OCI-LY1 (cell line): ENCODE measurements at regions not wholly inside any gene's neighbourhood (a gene's known extent, or its start where the extent isn't known, plus 50 kb on each side); places are given as distances from the start of the nearest gene placed in this dataset.
"Not testable (repeated sequence)": the region's sequence is repeated elsewhere in the genome, so short reads cannot be mapped to it uniquely, and the experiment has no call there.

Experiments used
- H2AFZ ChIP-seq: fragments of 200-600 bp; sonication (generic), shearing (Covaris generic); 2 replicates; pipeline ENCODE4 v1.6.0; 2014; ENCODE audit warnings: antibody characterized with exemption, mild to moderate bottlenecking, low read length
- H3F3A ChIP-seq: fragments of 200-600 bp; sonication (generic), shearing (Covaris generic); 2 replicates; pipeline ENCODE4 v1.6.0; 2014; ENCODE audit warnings: mild to moderate bottlenecking, antibody characterized with exemption, low read length, moderate library complexity; ENCODE audit not compliant: insufficient read depth
- H3K27ac ChIP-seq: fragments of 200-600 bp; sonication (generic); 2 replicates; pipeline ENCODE4 v1.5.1; 2014; ENCODE audit warnings: low read length, mixed run types, mild to moderate bottlenecking, low read depth; ENCODE audit not compliant: poor library complexity, severe bottlenecking
- H3K27me3 ChIP-seq: fragments of 200-600 bp; sonication (generic); 2 replicates; pipeline ENCODE4 v1.6.0; 2014; ENCODE audit warnings: antibody characterized with exemption, mild to moderate bottlenecking, low read length, moderate library complexity; ENCODE audit not compliant: insufficient read depth
- H3K36me3 ChIP-seq: fragments of 200-600 bp; sonication (generic); 2 replicates; pipeline ENCODE4 v1.6.1; 2014; ENCODE audit warnings: mild to moderate bottlenecking, antibody characterized with exemption, low read length, moderate library complexity, mixed read lengths; ENCODE audit not compliant: insufficient read depth
- H3K4me1 ChIP-seq: fragments of 200-600 bp; sonication (generic); 2 replicates; pipeline ENCODE4 v1.5.1; 2014; ENCODE audit warnings: mild to moderate bottlenecking, low read length, moderate library complexity; ENCODE audit not compliant: insufficient read depth, severe bottlenecking
- H3K4me2 ChIP-seq: fragments of 200-600 bp; sonication (generic), shearing (Covaris generic); 2 replicates; pipeline ENCODE4 v1.6.1; 2014; ENCODE audit warnings: low read length
- H3K4me3 ChIP-seq: fragments of 200-600 bp; sonication (generic); 2 replicates; pipeline ENCODE4 v1.5.1; 2014; ENCODE audit warnings: low read length, low read depth, mild to moderate bottlenecking, mixed read lengths; ENCODE audit not compliant: poor library complexity, severe bottlenecking
- H3K79me2 ChIP-seq: fragments of 200-600 bp; shearing (Covaris generic); 2 replicates; pipeline ENCODE4 v1.6.1; 2016; ENCODE audit warnings: mixed run types, low read length, mixed read lengths; ENCODE audit not compliant: insufficient read depth
- H3K9ac ChIP-seq: fragments of 200-600 bp; sonication (generic), shearing (Covaris generic); 2 replicates; pipeline ENCODE4 v1.6.1; 2014; ENCODE audit warnings: mild to moderate bottlenecking, low read length, mixed read lengths
- H3K9me2 ChIP-seq: fragments of 200-600 bp; sonication (generic), shearing (Covaris generic); 2 replicates; pipeline ENCODE4 v1.6.1; 2014; ENCODE audit warnings: low read depth, mild to moderate bottlenecking, low read length, mixed read lengths
- H3K9me3 ChIP-seq: fragments of 200-600 bp; shearing (Covaris generic); 2 replicates; pipeline ENCODE4 v1.6.1; 2014; ENCODE audit warnings: low read length, mixed read lengths
- H4K20me1 ChIP-seq: fragments of 200-600 bp; sonication (generic), shearing (Covaris generic); 2 replicates; pipeline ENCODE4 v1.6.0; 2016; ENCODE audit warnings: mild to moderate bottlenecking, low read length; ENCODE audit not compliant: insufficient read depth
- EZH2 ChIP-seq: fragments of 200-600 bp; sonication (generic), shearing (Covaris generic); IDR thresholded peaks from 2 replicates; pipeline ENCODE4 v1.8.0; 2017; ENCODE audit warnings: borderline replicate concordance, mixed run types, mild to moderate bottlenecking, antibody characterized with exemption, low read length, moderate library complexity, mixed read lengths
- TF ChIP-seq, protein P1 (sequence below): fragments of 200-600 bp; sonication (generic), shearing (Covaris generic); IDR thresholded peaks from 2 replicates; pipeline ENCODE4 v1.5.1; 2017; ENCODE audit warnings: mild to moderate bottlenecking, antibody characterized with exemption, low read length, moderate library complexity, mixed read lengths

DNA sequence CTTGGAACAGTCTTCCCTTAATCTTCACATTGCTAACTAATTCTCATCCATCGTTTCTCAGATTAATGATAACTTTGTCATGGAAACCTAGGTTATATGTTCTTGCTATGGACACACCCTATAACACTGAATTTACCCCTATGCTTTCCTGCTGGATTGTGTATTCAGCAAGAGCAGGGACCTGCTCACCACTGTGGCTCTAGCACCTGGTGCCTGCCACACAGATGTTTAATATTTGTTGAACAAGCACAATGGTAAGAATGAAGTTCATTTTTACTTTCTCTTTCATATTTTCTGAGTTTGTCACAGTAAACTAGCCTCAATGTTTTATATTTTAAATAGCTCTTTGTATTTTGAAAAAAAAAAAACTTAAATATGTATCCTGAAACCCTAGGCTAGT is 734.0 kb upstream of the DIAPH2 start:
- no peaks in the 10 kb centered on the region for H3K27me3 ChIP-seq
- no peak overlapping the region for H3K27ac ChIP-seq
- no peak overlapping the region for H3K4me2 ChIP-seq
- no peaks in the 10 kb centered on the region for H4K20me1 ChIP-seq
- H3K4me3 ChIP-seq = no peak overlapping the region
- H3F3A ChIP-seq = no peaks in the 10 kb centered on the region
- no peak for TF ChIP-seq EZH2
- TF ChIP-seq, protein P1, sequence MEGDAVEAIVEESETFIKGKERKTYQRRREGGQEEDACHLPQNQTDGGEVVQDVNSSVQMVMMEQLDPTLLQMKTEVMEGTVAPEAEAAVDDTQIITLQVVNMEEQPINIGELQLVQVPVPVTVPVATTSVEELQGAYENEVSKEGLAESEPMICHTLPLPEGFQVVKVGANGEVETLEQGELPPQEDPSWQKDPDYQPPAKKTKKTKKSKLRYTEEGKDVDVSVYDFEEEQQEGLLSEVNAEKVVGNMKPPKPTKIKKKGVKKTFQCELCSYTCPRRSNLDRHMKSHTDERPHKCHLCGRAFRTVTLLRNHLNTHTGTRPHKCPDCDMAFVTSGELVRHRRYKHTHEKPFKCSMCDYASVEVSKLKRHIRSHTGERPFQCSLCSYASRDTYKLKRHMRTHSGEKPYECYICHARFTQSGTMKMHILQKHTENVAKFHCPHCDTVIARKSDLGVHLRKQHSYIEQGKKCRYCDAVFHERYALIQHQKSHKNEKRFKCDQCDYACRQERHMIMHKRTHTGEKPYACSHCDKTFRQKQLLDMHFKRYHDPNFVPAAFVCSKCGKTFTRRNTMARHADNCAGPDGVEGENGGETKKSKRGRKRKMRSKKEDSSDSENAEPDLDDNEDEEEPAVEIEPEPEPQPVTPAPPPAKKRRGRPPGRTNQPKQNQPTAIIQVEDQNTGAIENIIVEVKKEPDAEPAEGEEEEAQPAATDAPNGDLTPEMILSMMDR = no peak
- H3K4me1 ChIP-seq = no peaks in the 10 kb centered on the region
- no peak overlapping the region for H3K9ac ChIP-seq
- H3K79me2 ChIP-seq = no peaks in the 10 kb centered on the region
- H3K9me3 ChIP-seq = no peaks in the 10 kb centered on the region
- no peaks in the 10 kb centered on the region for H3K36me3 ChIP-seq
- no peak overlapping the region for H2AFZ ChIP-seq
- H3K9me2 ChIP-seq = no peaks in the 10 kb centered on the region

DNA sequence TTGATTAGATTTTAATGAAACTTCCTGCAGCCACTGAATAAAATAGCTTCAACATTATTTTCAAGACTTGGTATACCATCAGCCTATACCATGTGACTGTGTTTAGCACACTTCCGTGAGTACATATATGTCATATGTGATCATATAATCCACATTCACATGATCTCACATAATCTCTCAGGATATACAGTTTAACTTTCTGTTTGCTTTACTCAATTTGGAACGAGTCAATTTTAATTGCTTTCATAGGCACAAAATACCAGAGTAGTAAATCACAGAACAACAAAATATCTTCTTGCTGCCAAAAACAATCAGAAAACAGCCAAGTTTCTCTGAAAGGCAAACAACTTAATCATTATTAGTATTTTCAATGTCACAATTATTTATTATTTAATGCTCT is 731.1 kb upstream of the DIAPH2 start:
- TF ChIP-seq, protein P1 = no peak
- TF ChIP-seq EZH2 = no peak
- H3K79me2 ChIP-seq = no peaks in the 10 kb centered on the region
- H3K4me2 ChIP-seq = no peak overlapping the region
- no peaks in the 10 kb centered on the region for H3F3A ChIP-seq
- H3K36me3 ChIP-seq = no peaks in the 10 kb centered on the region
- no peaks in the 10 kb centered on the region for H3K4me1 ChIP-seq
- no peaks in the 10 kb centered on the region for H3K9me2 ChIP-seq
- no peak overlapping the region for H3K9ac ChIP-seq
- no peaks in the 10 kb centered on the region for H3K27me3 ChIP-seq
- H4K20me1 ChIP-seq = no peaks in the 10 kb centered on the region
- no peaks in the 10 kb centered on the region for H3K9me3 ChIP-seq
- H3K4me3 ChIP-seq = no peak overlapping the region
- no peak overlapping the region for H3K27ac ChIP-seq
- H2AFZ ChIP-seq = no peak overlapping the region

DNA sequence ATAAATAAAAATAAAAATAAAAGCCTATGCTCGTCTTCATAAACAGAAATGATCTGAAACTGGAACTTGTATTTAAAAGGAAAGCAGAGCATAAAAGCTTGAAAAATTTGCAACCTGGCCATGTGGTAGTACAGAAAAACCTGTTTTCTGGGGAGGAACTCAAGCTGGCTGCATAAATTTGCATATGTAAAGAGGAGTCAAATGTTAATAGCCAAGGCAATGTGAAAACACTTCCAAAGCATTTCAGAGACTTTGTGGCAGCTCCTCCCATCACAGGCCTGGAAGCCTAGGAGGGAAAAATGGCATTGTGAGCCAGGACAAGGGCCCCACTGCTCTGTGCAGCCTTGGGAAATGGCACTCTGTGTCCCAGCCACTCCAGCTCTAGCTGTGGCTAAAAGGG is 727.9 kb upstream of the DIAPH2 start:
- Histone ChIP-seq H3K4me1 (no peaks in the 10 kb centered on the region), H3K4me2 (no peak overlapping the region), H3F3A (no peaks in the 10 kb centered on the region), H3K9me3 (no peaks in the 10 kb centered on the region), H3K27me3 (no peaks in the 10 kb centered on the region), H4K20me1 (no peaks in the 10 kb centered on the region), H3K9me2 (no peaks in the 10 kb centered on the region), H3K36me3 (no peaks in the 10 kb centered on the region), H3K27ac (no peak overlapping the region), H3K9ac (no peak overlapping the region), H3K79me2 (no peaks in the 10 kb centered on the region), H3K4me3 (no peak overlapping the region), H2AFZ (no peak overlapping the region)
- TF ChIP-seq, protein P1 = no peak
- TF ChIP-seq EZH2 = no peak

DNA sequence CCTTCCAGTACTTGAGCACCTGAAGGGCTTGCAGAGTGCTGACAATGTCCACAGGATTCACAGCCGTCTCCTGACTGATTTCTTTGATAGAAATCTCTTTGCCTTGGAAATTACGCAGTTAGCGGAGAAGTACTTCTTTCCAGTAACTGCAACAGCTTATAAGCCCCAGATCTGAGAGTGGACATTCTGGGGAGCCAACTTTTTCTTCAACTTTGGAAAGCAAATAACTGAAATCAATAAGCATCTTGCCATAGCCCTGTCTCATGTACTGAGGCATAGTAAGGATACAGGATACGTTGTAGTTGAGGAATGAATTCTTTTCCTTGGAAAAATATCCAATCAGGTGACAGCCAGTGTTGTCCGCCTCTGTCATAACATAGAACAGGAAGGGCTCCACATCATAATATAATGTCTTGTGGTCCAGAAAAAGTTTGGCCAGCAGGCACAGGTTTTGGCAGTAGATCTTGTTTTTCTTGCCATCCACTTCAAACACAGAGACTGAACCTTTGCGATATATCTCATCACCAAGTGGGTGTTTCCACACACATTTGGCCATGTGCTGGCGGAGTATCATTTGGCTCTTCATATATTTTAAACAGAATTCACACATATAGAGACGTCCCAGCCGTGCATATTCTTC is 711.1 kb upstream of the DIAPH2 start:
- H4K20me1 ChIP-seq, H3K27ac ChIP-seq, H3K4me3 ChIP-seq, H3K9me2 ChIP-seq, H3K4me1 ChIP-seq, H3K36me3 ChIP-seq, H3K4me2 ChIP-seq, H2AFZ ChIP-seq, H3K9ac ChIP-seq, H3F3A ChIP-seq, H3K27me3 ChIP-seq, H3K9me3 ChIP-seq, H3K79me2 ChIP-seq: not testable (repeated sequence)
